ENCODE measurements at regions not wholly inside any gene's neighbourhood (a gene's known extent, or its start where the extent isn't known, plus 50 kb on each side); places are given as distances from the start of the nearest gene placed in this dataset.

GRCh38 chr7:22577470-22578001, 77.5 kb upstream of the STEAP1B start:
- Histone ChIP-seq H3K4me2 (ENCODE audit: low read length) (no peak overlapping the region), H3K4me1 (ENCODE audit: control insufficient read depth in 1 of 2, insufficient read depth in 2 of 2, low read length in 2 of 2) (peaks cover 0 to 4% of the 10 kb centered on the region in 2 experiments; a peak in 1 of 4 replicates), H3K9ac (ENCODE audit: low read length) (no peak overlapping the region), H3K9me3 (ENCODE audit: control insufficient read depth in 1 of 2, insufficient read depth in 1 of 2, low read depth in 1 of 2, low read length in 2 of 2) (no peaks in the 10 kb centered on the region), H3K27me3 (ENCODE audit: insufficient read depth, low read length) (no peaks in the 10 kb centered on the region), H2AFZ (ENCODE audit: low read depth, low read length, poor library complexity, severe bottlenecking) (no peak overlapping the region), H3K36me3 (ENCODE audit: control insufficient read depth in 1 of 2, insufficient read depth in 2 of 2, low read length in 2 of 2) (no peaks in the 10 kb centered on the region), H3K4me3 (replicated peaks in 1 of 2; ENCODE audit: low read depth in 1 of 2, low read length in 2 of 2) (no peak overlapping the region), H3K9me2 (ENCODE audit: insufficient read depth) (no peaks in the 10 kb centered on the region), H4K20me1 (ENCODE audit: insufficient read depth) (no peaks in the 10 kb centered on the region), H3K79me2 (ENCODE audit: insufficient read depth, low read length) (no peaks in the 10 kb centered on the region), H3K27ac (ENCODE audit: low read depth, low read length) (no peak overlapping the region)
- no TSS peak for BruUV-seq (replicated peaks)
- ChIA-PET RAD21 (ENCODE audit: low non-redundant PET in 1 of 2, low total read pairs in 2 of 2, uncharacterized antibody in 2 of 2, unreplicated experiment in 2 of 2) (no interaction called here), POLR2A (no interaction called here), CTCF (interaction anchor here (0.8 to 1.1 kb wide), 2 partner anchors 17 to 509 kb away, joined by 4 to 6 read pairs; no protein-coding TSS in a partner anchor)
- ATAC-seq: no peak
- TF ChIP-seq EZH2 (IDR thresholded peaks at IDR 0.05): no peak
- TF ChIP-seq JUND (IDR thresholded peaks at IDR 0.05): no peak
- TF ChIP-seq ATF3 (IDR thresholded peaks at IDR 0.05): no peak
- no peak for TF ChIP-seq RAD21 (IDR thresholded peaks at IDR 0.05; ENCODE audit: low read depth)
- TF ChIP-seq ZNF274 (IDR thresholded peaks at IDR 0.05; ENCODE audit: low read depth, low read length): no peak
- no peak for TF ChIP-seq REST (IDR thresholded peaks at IDR 0.05; ENCODE audit: low read depth)
- no peak for TF ChIP-seq POLR2A (IDR thresholded peaks at IDR 0.05; ENCODE audit: borderline replicate concordance, extremely low read depth, insufficient read depth, insufficient read length)
- TF ChIP-seq EZH2phosphoT487 (IDR thresholded peaks at IDR 0.05; ENCODE audit: borderline replicate concordance): no peak
- TF ChIP-seq SRF (IDR thresholded peaks at IDR 0.05; ENCODE audit: low read depth): no peak
- TF ChIP-seq FOSL1 (IDR thresholded peaks at IDR 0.05; ENCODE audit: low read depth): no peak
- no peak for TF ChIP-seq POLR2AphosphoS5 (IDR thresholded peaks at IDR 0.05; ENCODE audit: low read depth, low read length)
- intact Hi-C loops (cut with micrococcal nuclease): no loop called here
- DNase-seq (ENCODE audit: low read depth, low spot score): no peak

Measured in HCT116 (cell line).